OCI-LY3 (cell line): ENCODE measurements at regions not wholly inside any gene's neighbourhood (a gene's known extent, or its start where the extent isn't known, plus 50 kb on each side); places are given as distances from the start of the nearest gene placed in this dataset.

ENCODE experiments used
- H2AFZ ChIP-seq: fragments of 200-600, 300-600 bp; shearing (Covaris generic); 2 replicates; pipeline ENCODE4 v1.6.0; 2014; ENCODE audit warnings: antibody characterized with exemption, low read depth, low read length
- H3K27ac ChIP-seq: fragments of 200-600, 300-600 bp; sonication (generic); 2 replicates; pipeline ENCODE4 v1.5.1; 2014; ENCODE audit warnings: mild to moderate bottlenecking, low read length, moderate library complexity, mixed read lengths
- H3K27me3 ChIP-seq: fragments of 200-600, 300-600 bp; sonication (generic); 2 replicates; pipeline ENCODE4 v1.6.1; 2014; ENCODE audit warnings: low read depth, low read length, mixed read lengths
- H3K36me3 ChIP-seq: fragments of 200-600, 300-600 bp; sonication (generic); replicated peaks from 2 replicates; pipeline ENCODE3; 2014; ENCODE audit warnings: low read depth, low read length, mixed read lengths
- H3K4me1 ChIP-seq: fragments of 300-600, 200-600 bp; sonication (generic); 2 replicates; pipeline ENCODE4 v1.6.1; 2014; ENCODE audit warnings: low read length, mixed read lengths
- H3K4me2 ChIP-seq: fragments of 200-600, 300-600 bp; sonication (generic); 2 replicates; pipeline ENCODE4 v1.6.1; 2014; ENCODE audit warnings: low read length, mixed read lengths
- H3K4me3 ChIP-seq: fragments of 300-600, 200-600 bp; sonication (generic); 2 replicates; pipeline ENCODE4 v1.5.1; 2014; ENCODE audit warnings: antibody characterized with exemption, mild to moderate bottlenecking, low read length, moderate library complexity
- H3K79me2 ChIP-seq: fragments of 300-600, 200-600 bp; shearing (Covaris generic); 2 replicates; pipeline ENCODE4 v1.6.1; 2014; ENCODE audit warnings: mild to moderate bottlenecking, low read length, mixed read lengths
- H3K9ac ChIP-seq: fragments of 300-600, 200-600 bp; shearing (Covaris generic); 2 replicates; pipeline ENCODE4 v1.6.0; 2014; ENCODE audit warnings: mild to moderate bottlenecking, low read length, moderate library complexity
- H3K9me3 ChIP-seq: fragments of 200-600, 300-600 bp; shearing (Covaris generic); 2 replicates; pipeline ENCODE4 v1.6.1; 2014; ENCODE audit warnings: low read length, mixed read lengths; ENCODE audit not compliant: insufficient read depth
- H4K20me1 ChIP-seq: fragments of 200-600, 300-600 bp; sonication (generic); 2 replicates; pipeline ENCODE4 v1.6.1; 2016; ENCODE audit warnings: low read length, mixed read lengths; ENCODE audit not compliant: insufficient read depth
- CTCF ChIP-seq: fragments of 200-600, 300-600 bp; sonication (generic); IDR thresholded peaks from 2 replicates; pipeline ENCODE4 v1.5.1; 2014; ENCODE audit warnings: antibody characterized with exemption, low read length, low read depth
- EZH2phosphoT487 ChIP-seq: fragments of 200-600 bp; shearing (Covaris generic); IDR thresholded peaks from 2 replicates; pipeline ENCODE4 v1.6.1; 2018; ENCODE audit warnings: antibody characterized with exemption, mixed run types, low read depth

DNA sequence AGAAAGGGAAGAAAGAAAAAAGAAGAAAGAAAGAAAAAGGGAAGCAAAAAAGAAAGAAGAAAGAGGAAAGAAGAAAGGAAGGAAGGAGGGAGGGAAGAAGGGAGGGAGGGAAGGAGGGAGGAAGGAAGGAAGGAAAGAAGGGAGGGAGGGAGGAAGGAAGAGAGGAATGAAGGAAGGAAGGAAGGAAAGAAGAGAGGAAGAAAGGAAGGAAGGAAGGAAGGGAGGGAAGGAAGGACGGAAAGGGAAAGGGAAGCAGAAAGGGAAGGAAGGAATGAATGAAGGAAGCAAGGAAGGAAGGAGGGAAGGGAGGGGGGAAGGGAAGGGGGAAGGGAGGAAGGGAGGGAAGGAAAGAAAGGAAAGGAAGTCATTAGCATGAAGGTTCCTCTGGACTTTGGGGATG, 452.9 kb downstream of the TFAP2B start:
- Histone ChIP-seq H2AFZ (no peak overlapping the region), H3K9me3 (no peaks in the 10 kb centered on the region), H3K27me3 (no peaks in the 10 kb centered on the region), H3K36me3 (no peaks in the 10 kb centered on the region), H4K20me1 (no peaks in the 10 kb centered on the region), H3K4me3 (no peak overlapping the region), H3K4me1 (no peaks in the 10 kb centered on the region), H3K9ac (no peak overlapping the region), H3K4me2 (no peak overlapping the region), H3K27ac (no peak overlapping the region), H3K79me2 (no peaks in the 10 kb centered on the region)
- TF ChIP-seq EZH2phosphoT487 = no peak
- no peak for TF ChIP-seq CTCF

DNA sequence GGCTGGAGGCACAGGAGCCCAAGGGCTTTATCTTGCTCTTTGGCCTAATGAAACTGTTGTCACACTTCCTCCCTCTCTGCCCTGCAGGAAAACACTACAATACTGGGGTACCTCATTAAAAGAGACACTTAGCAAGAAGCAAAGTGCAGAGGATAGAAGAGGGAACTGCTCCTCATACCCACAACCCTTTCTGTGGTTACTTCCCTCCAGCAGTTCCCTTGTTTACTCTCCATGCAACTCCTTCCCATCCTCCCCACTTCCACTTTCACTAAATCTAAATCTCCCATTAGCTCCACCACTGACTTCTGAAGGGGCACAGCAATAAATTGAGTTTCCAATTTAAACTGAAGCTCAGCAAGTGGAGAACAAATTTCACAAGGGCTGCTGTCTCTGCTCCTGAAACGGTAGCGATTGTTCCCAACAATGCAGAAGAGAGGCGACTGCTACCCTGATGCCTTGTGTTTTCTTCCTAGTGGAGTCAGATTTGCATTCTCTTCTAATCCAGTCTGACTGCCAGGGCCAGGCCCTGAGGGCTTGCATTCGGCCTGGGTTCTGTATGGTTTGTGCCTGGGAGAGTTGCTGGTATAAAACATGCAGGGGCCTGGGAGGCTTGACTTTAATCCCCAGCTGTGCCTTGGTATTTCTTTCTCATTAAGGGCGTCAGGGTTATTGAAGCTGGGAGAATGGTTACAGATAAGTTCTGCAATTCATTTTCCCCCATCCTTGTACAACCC, 454.7 kb downstream of the TFAP2B start:
- H3K4me1 ChIP-seq = no peaks in the 10 kb centered on the region
- no peak overlapping the region for H3K27ac ChIP-seq
- H3K27me3 ChIP-seq = no peaks in the 10 kb centered on the region
- H3K9ac ChIP-seq = no peak overlapping the region
- H3K4me2 ChIP-seq = no peak overlapping the region
- no peaks in the 10 kb centered on the region for H4K20me1 ChIP-seq
- H3K4me3 ChIP-seq = no peak overlapping the region
- H3K79me2 ChIP-seq = no peaks in the 10 kb centered on the region
- no peaks in the 10 kb centered on the region for H3K9me3 ChIP-seq
- H3K36me3 ChIP-seq = no peaks in the 10 kb centered on the region
- TF ChIP-seq CTCF (no peak), EZH2phosphoT487 (no peak)
- H2AFZ ChIP-seq = no peak overlapping the region

DNA sequence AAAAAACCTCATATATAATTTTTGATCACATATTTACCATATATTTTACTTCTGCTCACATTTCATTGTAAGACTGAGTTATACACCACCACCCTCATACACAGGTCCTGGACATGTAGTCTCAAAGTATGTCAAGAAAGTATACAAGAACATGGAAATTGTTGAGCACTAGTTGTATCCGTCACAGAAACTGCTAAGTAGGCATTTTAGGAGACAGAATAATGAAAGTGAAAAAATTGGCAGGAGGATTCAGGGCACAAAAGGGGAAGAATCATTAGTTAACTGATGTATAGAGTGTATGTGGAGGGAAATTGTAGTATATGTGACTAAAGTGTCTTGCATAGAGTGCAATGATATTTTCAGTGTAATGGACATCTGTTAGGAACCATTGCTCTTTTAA, 458.8 kb downstream of the TFAP2B start:
- H3K27ac ChIP-seq = no peak overlapping the region
- H2AFZ ChIP-seq = no peak overlapping the region
- H3K36me3 ChIP-seq = no peaks in the 10 kb centered on the region
- no peaks in the 10 kb centered on the region for H3K4me1 ChIP-seq
- no peaks in the 10 kb centered on the region for H3K79me2 ChIP-seq
- H3K9me3 ChIP-seq = no peaks in the 10 kb centered on the region
- H3K27me3 ChIP-seq = no peaks in the 10 kb centered on the region
- no peaks in the 10 kb centered on the region for H4K20me1 ChIP-seq
- TF ChIP-seq EZH2phosphoT487 (no peak), CTCF (no peak)
- no peak overlapping the region for H3K4me3 ChIP-seq
- no peak overlapping the region for H3K4me2 ChIP-seq
- H3K9ac ChIP-seq = no peak overlapping the region

DNA sequence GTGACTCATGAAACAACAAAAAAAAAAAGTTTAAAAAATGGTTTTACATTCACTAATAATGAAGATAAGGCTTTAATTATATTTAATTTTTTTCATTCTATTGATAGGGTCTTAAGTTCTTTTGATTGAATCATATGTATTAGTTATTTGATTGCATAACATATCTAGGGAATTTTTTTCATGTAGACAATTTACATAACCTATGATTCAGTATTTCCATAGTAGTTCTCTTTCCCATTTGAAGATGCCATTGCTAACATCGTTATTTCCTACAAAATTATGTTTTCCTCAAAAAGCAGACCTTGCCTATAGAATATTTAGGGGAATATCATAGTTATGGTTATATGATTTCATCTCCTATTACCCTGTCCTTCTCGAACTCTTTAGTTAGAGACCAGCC, 463.4 kb downstream of the TFAP2B start:
- no peak overlapping the region for H3K9ac ChIP-seq
- H3K4me3 ChIP-seq = no peak overlapping the region
- peaks cover 2% of the 10 kb centered on the region; the same call in 1 of the 2 replicates for H3K9me3 ChIP-seq
- H3K36me3 ChIP-seq = no peaks in the 10 kb centered on the region
- TF ChIP-seq CTCF (no peak), EZH2phosphoT487 (no peak)
- H3K79me2 ChIP-seq = no peaks in the 10 kb centered on the region
- H3K27me3 ChIP-seq = no peaks in the 10 kb centered on the region
- no peaks in the 10 kb centered on the region for H3K4me1 ChIP-seq
- H3K4me2 ChIP-seq = no peak overlapping the region
- no peak overlapping the region for H2AFZ ChIP-seq
- H4K20me1 ChIP-seq = no peaks in the 10 kb centered on the region
- no peak overlapping the region for H3K27ac ChIP-seq
